LNCaP clone FGC (cell line): ENCODE measurements at regions not wholly inside any gene's neighbourhood (a gene's known extent, or its start where the extent isn't known, plus 50 kb on each side); places are given as distances from the start of the nearest gene placed in this dataset.

Experiments
- DNase-seq: peaks from one replicate; pipeline ENCODE4 v3.0.0-alpha.2; 2011; ENCODE audit warnings: low read depth
- H3K4me3 ChIP-seq: 2 replicates; pipeline ENCODE4 v1.5.1; 2011; ENCODE audit warnings: mild to moderate bottlenecking, low read depth, low read length, control low read depth
- TF ChIP-seq, protein P1 (sequence below): IDR thresholded peaks from 2 replicates; pipeline ENCODE4 v1.5.1; 2012; ENCODE audit warnings: mild to moderate bottlenecking; ENCODE audit not compliant: control insufficient read depth, insufficient read depth; ENCODE audit errors: extremely low read depth

- no peak for DNase-seq
- H3K4me3 ChIP-seq = no peak overlapping the region
- TF ChIP-seq, protein P1, sequence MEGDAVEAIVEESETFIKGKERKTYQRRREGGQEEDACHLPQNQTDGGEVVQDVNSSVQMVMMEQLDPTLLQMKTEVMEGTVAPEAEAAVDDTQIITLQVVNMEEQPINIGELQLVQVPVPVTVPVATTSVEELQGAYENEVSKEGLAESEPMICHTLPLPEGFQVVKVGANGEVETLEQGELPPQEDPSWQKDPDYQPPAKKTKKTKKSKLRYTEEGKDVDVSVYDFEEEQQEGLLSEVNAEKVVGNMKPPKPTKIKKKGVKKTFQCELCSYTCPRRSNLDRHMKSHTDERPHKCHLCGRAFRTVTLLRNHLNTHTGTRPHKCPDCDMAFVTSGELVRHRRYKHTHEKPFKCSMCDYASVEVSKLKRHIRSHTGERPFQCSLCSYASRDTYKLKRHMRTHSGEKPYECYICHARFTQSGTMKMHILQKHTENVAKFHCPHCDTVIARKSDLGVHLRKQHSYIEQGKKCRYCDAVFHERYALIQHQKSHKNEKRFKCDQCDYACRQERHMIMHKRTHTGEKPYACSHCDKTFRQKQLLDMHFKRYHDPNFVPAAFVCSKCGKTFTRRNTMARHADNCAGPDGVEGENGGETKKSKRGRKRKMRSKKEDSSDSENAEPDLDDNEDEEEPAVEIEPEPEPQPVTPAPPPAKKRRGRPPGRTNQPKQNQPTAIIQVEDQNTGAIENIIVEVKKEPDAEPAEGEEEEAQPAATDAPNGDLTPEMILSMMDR = no peak
Measured at GRCh38 chr1:58997060-58997411, 213.2 kb upstream of the JUN start.

DNA sequence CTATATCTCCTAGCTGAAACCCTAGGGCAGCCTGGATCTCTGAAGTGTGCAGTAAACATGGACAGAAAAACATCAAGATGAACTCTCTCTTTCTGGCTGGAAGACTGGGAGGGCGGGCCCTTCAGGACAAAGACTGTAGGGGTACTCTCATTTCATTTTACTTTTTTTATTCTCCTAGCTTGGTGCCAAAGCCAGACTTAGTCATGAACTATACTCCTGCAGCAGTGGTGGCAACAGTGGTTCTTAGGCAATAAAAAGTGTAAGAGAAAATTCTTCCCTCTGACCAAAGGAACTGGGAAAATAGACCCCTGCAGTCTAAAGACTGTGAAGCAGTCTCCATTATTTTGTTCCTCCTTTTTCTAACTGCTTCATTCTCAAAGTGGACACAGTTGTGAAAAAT, 213.8 kb upstream of the JUN start:
- no peak for DNase-seq
- no peak overlapping the region for H3K4me3 ChIP-seq
- TF ChIP-seq, protein P1 = no peak

DNA sequence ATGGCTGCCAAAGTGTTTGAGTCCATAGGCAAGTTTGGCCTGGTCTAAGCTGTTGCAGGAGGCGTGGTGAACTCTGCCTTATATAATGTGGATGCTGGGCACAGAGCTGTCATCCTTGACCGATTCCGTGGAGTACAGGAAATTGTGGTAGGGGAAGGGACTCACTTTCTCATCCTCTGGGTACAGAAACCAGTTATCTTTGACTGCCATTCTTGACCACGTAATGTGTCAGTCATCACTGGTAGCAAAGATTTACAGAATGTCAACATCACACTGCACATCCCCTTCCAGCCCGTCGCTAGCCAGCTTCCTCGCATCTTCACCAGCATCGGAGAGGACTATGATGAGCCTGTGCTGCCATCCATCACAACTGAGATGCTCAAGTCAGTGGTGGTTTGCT, 215.8 kb upstream of the JUN start:
- no peak for DNase-seq
- no peak overlapping the region for H3K4me3 ChIP-seq
- TF ChIP-seq, protein P1 = no peak

DNA sequence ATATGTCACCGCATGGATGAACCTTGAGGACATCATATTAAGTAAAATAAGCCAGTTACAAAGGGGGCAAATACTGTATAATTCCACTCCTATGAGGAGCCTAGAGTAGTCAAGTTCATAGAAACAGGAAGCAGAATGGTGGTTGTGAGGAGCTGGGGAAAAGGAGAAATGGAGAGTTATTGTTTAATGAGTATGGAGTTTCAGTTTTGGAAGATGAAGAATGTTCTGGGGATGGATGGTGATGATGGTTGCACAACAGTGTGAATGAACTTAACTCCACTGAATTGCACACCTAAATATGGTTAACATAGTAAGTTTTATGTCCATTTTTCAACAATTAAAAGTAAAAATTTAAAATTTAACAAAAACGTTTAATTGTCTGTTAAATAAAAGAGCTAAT, 220.9 kb upstream of the JUN start:
- TF ChIP-seq, protein P1 = no peak
- no peak overlapping the region for H3K4me3 ChIP-seq
- no peak for DNase-seq

GRCh38 chr1:59005491-59006288, 221.8 kb upstream of the JUN start:
- no peak for DNase-seq

DNA sequence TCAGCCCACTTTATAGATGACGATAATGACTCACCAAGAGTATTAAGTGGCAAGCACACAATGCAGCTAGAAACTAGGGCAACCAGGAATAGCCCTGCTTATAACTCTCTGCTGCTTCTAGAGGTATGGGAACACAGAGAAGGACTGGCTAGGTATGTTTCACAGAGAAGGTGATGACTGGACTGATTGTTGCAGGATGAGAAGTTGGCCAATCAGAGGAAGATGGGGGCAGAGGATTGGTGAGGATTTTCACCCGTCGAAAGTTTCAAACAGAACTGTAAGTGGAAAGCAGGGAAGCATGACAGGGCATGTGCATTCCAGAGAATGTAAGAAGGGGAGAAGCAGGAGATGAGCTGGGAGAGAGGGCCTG, 222.4 kb upstream of the JUN start:
- no peak for DNase-seq
- TF ChIP-seq, protein P1 = no peak
- no peak overlapping the region for H3K4me3 ChIP-seq

More at GRCh38 chr1:59005491-59006288, 221.8 kb upstream of the JUN start:
- no peak overlapping the region for H3K4me3 ChIP-seq
- TF ChIP-seq, protein P1 = no peak

- no peak overlapping the region for H3K4me3 ChIP-seq
- TF ChIP-seq, protein P1 = no peak
- no peak for DNase-seq
Measured at GRCh38 chr1:59006932-59007331, 223.1 kb upstream of the JUN start.
